ENCODE measurements at regions not wholly inside any gene's neighbourhood (a gene's known extent, or its start where the extent isn't known, plus 50 kb on each side); places are given as distances from the start of the nearest gene placed in this dataset.

DNA sequence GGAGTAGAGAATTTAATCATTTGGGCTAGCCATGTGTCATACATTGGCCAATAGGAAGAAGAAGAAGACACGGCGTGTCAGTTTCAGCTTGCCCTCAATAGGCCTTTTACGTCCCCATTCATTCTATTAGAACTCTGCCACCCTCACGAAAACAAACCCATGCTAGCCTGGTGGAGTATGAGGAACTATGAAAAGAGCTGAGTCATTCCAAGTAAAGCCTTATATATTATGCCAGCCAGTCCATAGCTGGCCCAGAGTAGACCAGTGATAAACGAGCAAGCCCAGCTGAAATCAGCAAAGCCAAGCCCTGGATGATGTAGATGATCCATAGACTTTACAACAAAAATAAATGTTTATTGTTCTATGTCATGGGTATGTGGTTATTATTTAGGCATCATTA is 895.1 kb downstream of the TLE1 start:
- no peak for ATAC-seq
- Histone ChIP-seq H3K9me3 (no peaks in the 10 kb centered on the region), H3K4me3 (no peak overlapping the region), H3K27me3 (no peaks in the 10 kb centered on the region), H3K27ac (no peak overlapping the region), H3K36me3 (no peaks in the 10 kb centered on the region), H3K4me1 (no peaks in the 10 kb centered on the region)
- intact Hi-C loops (cut with DNase I), result no loop called here
- TF ChIP-seq, protein P1, sequence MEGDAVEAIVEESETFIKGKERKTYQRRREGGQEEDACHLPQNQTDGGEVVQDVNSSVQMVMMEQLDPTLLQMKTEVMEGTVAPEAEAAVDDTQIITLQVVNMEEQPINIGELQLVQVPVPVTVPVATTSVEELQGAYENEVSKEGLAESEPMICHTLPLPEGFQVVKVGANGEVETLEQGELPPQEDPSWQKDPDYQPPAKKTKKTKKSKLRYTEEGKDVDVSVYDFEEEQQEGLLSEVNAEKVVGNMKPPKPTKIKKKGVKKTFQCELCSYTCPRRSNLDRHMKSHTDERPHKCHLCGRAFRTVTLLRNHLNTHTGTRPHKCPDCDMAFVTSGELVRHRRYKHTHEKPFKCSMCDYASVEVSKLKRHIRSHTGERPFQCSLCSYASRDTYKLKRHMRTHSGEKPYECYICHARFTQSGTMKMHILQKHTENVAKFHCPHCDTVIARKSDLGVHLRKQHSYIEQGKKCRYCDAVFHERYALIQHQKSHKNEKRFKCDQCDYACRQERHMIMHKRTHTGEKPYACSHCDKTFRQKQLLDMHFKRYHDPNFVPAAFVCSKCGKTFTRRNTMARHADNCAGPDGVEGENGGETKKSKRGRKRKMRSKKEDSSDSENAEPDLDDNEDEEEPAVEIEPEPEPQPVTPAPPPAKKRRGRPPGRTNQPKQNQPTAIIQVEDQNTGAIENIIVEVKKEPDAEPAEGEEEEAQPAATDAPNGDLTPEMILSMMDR (IDR thresholded peaks at IDR 0.05), result no peak
- 70 to 74% methylated on average over 5 of the region's 5 CpGs for WGBS, 2 donors
- no peak for DNase-seq
- FAIRE-seq, result no peak

DNA sequence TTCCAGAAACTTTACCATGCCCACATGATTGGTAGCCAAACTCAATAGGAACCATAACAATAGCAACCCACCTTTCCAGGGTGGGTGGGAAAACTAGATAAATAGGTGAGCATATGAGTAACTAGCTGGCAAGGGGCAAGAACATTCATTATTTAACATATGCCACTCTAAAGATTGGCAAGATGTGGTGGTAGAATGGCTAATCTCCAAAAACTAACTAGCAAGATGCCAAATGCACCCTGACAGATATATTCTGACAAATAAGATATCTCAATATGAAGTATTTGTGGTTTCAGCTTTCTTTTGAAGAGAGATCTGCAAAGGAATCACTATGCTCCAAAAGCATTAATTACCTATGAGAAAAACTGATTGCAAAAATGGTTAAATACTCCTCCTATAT is 895.6 kb downstream of the TLE1 start:
- no peaks in the 10 kb centered on the region for H3K27me3 ChIP-seq
- DNase-seq (no peak), ATAC-seq (no peak), FAIRE-seq (no peak)
- H3K4me1 ChIP-seq, result no peaks in the 10 kb centered on the region
- H3K9me3 ChIP-seq, result no peaks in the 10 kb centered on the region
- H3K36me3 ChIP-seq, result no peaks in the 10 kb centered on the region
- intact Hi-C loops (cut with DNase I), result no loop called here
- H3K4me3 ChIP-seq, result no peak overlapping the region
- TF ChIP-seq, protein P1 (IDR thresholded peaks at IDR 0.05), result no peak
- no peak overlapping the region for H3K27ac ChIP-seq

DNA sequence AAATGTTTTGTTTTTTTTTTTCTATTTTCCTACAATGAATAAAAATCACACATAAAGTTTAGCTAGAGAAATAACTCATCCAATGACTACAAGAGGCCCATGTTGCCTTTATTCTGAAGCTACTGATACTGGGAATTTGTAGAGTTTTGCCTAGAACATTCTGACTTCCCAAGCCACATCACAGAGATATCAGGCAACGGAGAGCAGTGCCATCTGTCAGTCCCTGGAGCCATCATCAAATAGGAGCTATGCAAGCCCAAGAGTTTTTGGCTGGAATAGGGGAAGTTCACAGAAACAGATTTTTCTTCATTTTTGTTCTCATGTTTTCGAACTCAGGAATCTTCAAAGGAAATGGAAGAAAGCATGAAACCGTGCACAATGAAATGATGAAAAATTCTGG is 896.6 kb downstream of the TLE1 start:
- FAIRE-seq (no peak), ATAC-seq (no peak), DNase-seq (no peak)
- Histone ChIP-seq H3K9me3 (no peaks in the 10 kb centered on the region), H3K36me3 (no peaks in the 10 kb centered on the region), H3K4me3 (no peak overlapping the region), H3K4me1 (no peaks in the 10 kb centered on the region), H3K27ac (no peak overlapping the region), H3K27me3 (no peaks in the 10 kb centered on the region)
- 63 to 70% methylated on average over 3 of the region's 3 CpGs for WGBS, 2 donors
- TF ChIP-seq, protein P1 (IDR thresholded peaks at IDR 0.05), result no peak
- intact Hi-C loops (cut with DNase I), result no loop called here

DNA sequence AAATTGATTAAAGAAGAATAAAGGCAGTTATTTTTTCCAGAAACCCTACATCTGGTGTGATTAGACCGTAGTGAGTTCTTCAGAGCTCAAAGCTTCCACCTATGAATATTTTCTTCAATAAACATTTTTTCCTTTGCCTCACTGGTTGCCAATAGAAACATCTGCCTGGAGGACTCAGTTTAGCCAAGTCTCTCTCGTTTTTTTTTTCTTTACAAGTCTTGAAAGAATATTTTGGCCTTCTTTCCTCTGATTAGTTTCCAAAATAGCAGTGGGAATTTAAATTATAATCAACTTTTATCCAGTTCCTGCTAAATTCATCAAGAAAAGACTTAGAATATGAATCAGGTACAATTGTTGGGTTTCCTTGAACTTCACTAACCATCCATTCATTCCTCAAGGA is 897.5 kb downstream of the TLE1 start:
- no peaks in the 10 kb centered on the region for H3K9me3 ChIP-seq
- no peaks in the 10 kb centered on the region for H3K27me3 ChIP-seq
- no peaks in the 10 kb centered on the region for H3K36me3 ChIP-seq
- no peak overlapping the region for H3K27ac ChIP-seq
- no peak for ATAC-seq
- H3K4me1 ChIP-seq, result no peaks in the 10 kb centered on the region
- no peak for DNase-seq
- no peak overlapping the region for H3K4me3 ChIP-seq
- 35 to 48% methylated on average over 2 of the region's 2 CpGs for WGBS, 2 donors
- FAIRE-seq, result no peak
- intact Hi-C loops (cut with DNase I), result no loop called here
- TF ChIP-seq, protein P1 (IDR thresholded peaks at IDR 0.05), result no peak

DNA sequence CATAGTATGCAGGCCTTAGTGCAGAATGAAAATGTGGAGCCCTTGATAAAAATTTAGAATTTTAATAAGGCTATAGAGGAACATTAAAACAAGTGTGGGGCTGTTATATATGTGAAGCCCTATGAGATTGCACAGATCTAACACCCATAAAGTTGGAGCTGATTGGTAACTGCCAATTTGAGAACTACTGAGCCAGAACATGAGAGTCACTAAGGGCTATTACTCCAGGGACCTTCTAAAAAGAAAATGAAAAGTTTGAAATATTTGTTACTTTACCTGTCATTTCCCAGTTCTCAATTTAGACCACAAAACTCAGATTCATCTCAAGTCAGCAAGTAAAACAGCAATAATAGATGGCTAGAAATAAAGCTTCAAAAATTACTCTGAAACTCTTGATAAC is 898.6 kb downstream of the TLE1 start:
- TF ChIP-seq, protein P1 (IDR thresholded peaks at IDR 0.05), result no peak
- DNase-seq, result no peak
- Histone ChIP-seq H3K9me3 (no peaks in the 10 kb centered on the region), H3K27ac (no peak overlapping the region), H3K36me3 (no peaks in the 10 kb centered on the region), H3K27me3 (no peaks in the 10 kb centered on the region), H3K4me3 (no peak overlapping the region), H3K4me1 (no peaks in the 10 kb centered on the region)
- no peak for FAIRE-seq
- no peak for ATAC-seq
- intact Hi-C loops (cut with DNase I), result no loop called here

Measured in pancreas (tissue), 10 donors.